ENCODE measurements at regions not wholly inside any gene's neighbourhood (a gene's known extent, or its start where the extent isn't known, plus 50 kb on each side); places are given as distances from the start of the nearest gene placed in this dataset.

GRCh38 chr11:130778026-130778425, 138.3 kb downstream of the SNX19 start:
- no peak for ATAC-seq (replicated peaks)
- Mint-ChIP-seq H3K27me3 (peaks cover 15% of the 10 kb centered on the region), H3K27ac (no peak overlapping the region)

GRCh38 chr11:130778705-130779104, 137.6 kb downstream of the SNX19 start:
- H3K27me3 Mint-ChIP-seq: peaks cover 15% of the 10 kb centered on the region
- ATAC-seq (replicated peaks): no peak

More at GRCh38 chr11:130778026-130778425, 138.3 kb downstream of the SNX19 start:
- Mint-ChIP-seq H3K9me3 (no peaks in the 10 kb centered on the region), H3K4me1 (no peaks in the 10 kb centered on the region), H3K4me3 (no peak overlapping the region), H3K36me3 (ENCODE audit: low read depth) (no peaks in the 10 kb centered on the region)

DNA sequence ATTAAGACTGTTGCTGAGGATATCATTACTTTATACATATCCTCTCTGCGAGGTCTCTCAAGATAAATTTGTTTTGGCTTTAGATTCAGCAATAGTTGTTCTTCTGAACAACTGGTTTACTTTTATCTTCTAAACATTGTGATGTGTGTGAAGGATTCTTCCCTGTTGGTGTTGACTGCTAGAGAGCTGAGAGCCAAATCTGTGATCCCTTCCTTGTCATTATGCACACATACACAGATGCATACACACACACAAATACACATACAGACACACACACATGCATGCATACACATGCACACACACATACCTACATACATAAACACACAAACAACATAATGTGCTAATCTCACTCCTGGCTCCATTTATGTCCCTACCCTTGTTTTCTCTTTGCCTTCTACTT, 137.0 kb downstream of the SNX19 start:
- H3K36me3 Mint-ChIP-seq (ENCODE audit: low read depth): no peaks in the 10 kb centered on the region
- H3K4me3 Mint-ChIP-seq: no peak overlapping the region
- H3K27me3 Mint-ChIP-seq: peaks cover 15% of the 10 kb centered on the region
- no peaks in the 10 kb centered on the region for H3K9me3 Mint-ChIP-seq
- no peak for ATAC-seq (replicated peaks)
- H3K4me1 Mint-ChIP-seq: no peaks in the 10 kb centered on the region
- H3K27ac Mint-ChIP-seq: no peak overlapping the region

More at GRCh38 chr11:130778705-130779104, 137.6 kb downstream of the SNX19 start:
- H3K4me3 Mint-ChIP-seq: no peak overlapping the region
- no peaks in the 10 kb centered on the region for H3K9me3 Mint-ChIP-seq
- no peaks in the 10 kb centered on the region for H3K36me3 Mint-ChIP-seq (ENCODE audit: low read depth)
- no peak overlapping the region for H3K27ac Mint-ChIP-seq
- H3K4me1 Mint-ChIP-seq: no peaks in the 10 kb centered on the region

DNA sequence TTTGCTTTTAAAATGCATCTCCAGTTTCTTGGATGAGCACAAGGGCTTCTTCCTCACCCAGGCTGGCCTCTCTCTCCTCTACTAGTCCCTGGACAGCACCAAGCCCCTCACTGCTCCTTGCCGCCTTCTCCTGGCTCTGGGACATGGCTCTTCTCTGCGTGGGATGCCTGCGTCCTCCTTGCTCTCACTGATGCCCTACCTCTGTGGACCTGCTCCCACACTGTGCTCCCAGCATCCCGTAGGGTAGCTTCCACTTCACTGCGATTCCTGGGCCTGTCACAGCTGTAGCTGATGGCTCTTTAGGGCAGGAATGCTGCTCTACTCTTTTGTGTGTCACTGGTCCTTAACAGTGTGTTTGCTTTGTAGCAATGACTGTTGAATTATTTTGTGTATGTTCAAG, 136.3 kb downstream of the SNX19 start:
- H3K27me3 Mint-ChIP-seq: peaks cover 15% of the 10 kb centered on the region
- H3K36me3 Mint-ChIP-seq (ENCODE audit: low read depth): no peaks in the 10 kb centered on the region
- H3K4me3 Mint-ChIP-seq: no peak overlapping the region
- no peaks in the 10 kb centered on the region for H3K9me3 Mint-ChIP-seq
- H3K4me1 Mint-ChIP-seq: no peaks in the 10 kb centered on the region
- no peak overlapping the region for H3K27ac Mint-ChIP-seq
- no peak for ATAC-seq (replicated peaks)

DNA sequence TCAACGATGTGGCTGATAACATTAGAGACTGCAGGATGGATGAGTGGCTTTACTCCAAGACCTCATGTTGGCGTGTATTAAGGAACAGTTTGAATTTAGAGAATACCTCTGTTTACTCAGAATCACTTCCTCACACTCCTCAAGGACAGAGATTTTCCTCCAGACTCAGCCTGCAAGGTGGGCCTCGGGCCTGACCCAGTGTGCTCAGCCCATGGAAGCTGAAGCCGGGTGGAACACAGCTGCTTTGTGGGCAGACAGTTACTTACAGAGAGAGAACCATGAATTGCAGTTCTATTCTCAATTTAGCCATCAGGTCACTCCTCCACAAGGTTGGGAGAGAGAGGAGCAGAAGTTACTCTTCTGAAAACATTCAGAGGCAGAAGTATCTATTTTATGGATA, 135.8 kb downstream of the SNX19 start:
- no peak overlapping the region for H3K27ac Mint-ChIP-seq
- no peaks in the 10 kb centered on the region for H3K9me3 Mint-ChIP-seq
- H3K4me1 Mint-ChIP-seq: no peaks in the 10 kb centered on the region
- no peak for ATAC-seq (replicated peaks)
- peaks cover 14% of the 10 kb centered on the region for H3K27me3 Mint-ChIP-seq
- H3K36me3 Mint-ChIP-seq (ENCODE audit: low read depth): no peaks in the 10 kb centered on the region
- no peak overlapping the region for H3K4me3 Mint-ChIP-seq

DNA sequence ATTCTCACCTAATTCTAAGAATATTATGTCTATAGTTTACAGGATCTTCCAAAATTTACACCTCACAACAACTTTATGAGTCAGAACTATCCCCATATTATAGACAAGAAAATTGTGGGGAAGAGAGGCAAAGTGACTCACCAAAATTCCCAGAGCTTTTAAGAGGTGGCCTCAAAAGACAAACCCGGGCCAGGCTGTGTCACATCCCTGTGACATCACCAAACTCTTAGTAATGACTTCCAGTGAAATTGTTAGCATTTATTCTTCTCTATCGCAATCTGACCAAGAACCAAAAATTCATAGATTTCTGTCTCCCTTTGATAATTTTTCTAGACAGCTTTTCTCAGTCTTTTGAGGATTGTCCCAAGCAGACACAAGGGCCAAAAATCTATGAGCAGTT, 134.3 kb downstream of the SNX19 start:
- no peak for ATAC-seq (replicated peaks)
- H3K4me1 Mint-ChIP-seq: no peaks in the 10 kb centered on the region
- H3K27ac Mint-ChIP-seq: no peak overlapping the region
- H3K36me3 Mint-ChIP-seq (ENCODE audit: low read depth): no peaks in the 10 kb centered on the region
- H3K9me3 Mint-ChIP-seq: no peaks in the 10 kb centered on the region
- no peak overlapping the region for H3K4me3 Mint-ChIP-seq
- H3K27me3 Mint-ChIP-seq: peaks cover 9% of the 10 kb centered on the region

DNA sequence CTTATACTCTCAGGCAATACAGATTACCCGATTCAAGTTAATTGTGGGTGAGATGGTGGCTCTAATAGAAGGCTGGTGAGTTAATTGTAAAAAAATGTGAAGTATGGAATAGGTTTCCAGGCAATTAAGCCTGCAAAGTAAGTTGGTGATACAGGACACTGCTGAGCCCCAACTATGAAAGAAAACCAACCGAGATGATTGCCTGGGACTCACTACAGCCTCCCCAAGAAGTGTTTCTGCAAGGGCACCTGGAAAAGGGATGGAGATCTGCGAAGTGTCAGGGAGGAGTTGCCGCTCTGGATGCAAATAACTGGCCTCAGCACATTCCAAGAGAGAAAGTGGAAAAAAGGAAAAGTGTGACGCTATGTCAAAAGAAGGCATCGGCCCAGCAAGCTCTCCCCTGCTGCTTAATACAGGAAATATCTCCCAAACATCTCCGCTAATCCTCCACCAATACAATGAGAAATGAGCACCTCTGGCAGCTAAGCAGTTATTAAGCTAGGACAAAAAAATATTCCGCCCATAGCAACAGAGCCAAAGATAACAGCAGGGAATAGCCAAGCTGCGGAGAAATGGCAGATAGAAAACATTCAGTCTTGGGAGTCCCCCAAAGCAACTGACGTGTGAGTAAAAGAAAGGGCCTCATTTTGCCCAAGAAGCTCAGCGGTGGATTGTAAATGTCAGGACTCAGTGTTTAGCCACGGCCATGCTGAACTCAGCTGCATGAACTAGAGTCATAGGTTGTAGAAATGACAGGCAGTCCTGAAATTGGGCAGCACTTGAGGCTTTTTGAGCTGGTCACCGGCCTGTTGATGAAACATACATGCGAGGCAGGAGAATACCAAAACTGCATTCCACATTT, 133.7 kb downstream of the SNX19 start:
- Mint-ChIP-seq H3K36me3 (ENCODE audit: low read depth) (no peaks in the 10 kb centered on the region), H3K27me3 (peaks cover 4% of the 10 kb centered on the region), H3K4me3 (no peak overlapping the region), H3K9me3 (no peaks in the 10 kb centered on the region), H3K4me1 (no peaks in the 10 kb centered on the region), H3K27ac (no peak overlapping the region)
- no peak for ATAC-seq (replicated peaks)

DNA sequence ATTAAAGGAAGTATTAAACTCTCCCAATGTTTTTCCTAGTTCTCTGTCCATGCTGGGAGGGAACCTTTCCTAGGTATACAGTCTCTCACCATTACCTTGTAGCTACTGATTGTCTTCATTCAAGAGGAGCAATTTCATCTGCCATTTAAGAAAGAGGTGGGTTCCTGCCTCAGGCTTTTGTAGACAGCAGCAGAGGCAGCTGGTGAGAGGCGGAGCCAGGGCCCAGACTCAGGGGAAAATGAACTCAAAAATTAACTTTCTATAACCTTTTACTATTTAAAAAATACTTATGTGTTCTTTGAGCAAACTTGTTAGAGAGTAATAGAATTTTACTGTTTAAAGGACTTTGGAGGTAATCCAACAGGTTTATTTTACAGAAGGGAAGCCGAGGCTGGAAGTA, 133.0 kb downstream of the SNX19 start:
- ATAC-seq (replicated peaks): no peak
- H3K4me1 Mint-ChIP-seq: no peaks in the 10 kb centered on the region
- no peaks in the 10 kb centered on the region for H3K36me3 Mint-ChIP-seq (ENCODE audit: low read depth)
- H3K9me3 Mint-ChIP-seq: no peaks in the 10 kb centered on the region
- H3K4me3 Mint-ChIP-seq: no peak overlapping the region
- H3K27ac Mint-ChIP-seq: no peak overlapping the region
- H3K27me3 Mint-ChIP-seq: no peaks in the 10 kb centered on the region

DNA sequence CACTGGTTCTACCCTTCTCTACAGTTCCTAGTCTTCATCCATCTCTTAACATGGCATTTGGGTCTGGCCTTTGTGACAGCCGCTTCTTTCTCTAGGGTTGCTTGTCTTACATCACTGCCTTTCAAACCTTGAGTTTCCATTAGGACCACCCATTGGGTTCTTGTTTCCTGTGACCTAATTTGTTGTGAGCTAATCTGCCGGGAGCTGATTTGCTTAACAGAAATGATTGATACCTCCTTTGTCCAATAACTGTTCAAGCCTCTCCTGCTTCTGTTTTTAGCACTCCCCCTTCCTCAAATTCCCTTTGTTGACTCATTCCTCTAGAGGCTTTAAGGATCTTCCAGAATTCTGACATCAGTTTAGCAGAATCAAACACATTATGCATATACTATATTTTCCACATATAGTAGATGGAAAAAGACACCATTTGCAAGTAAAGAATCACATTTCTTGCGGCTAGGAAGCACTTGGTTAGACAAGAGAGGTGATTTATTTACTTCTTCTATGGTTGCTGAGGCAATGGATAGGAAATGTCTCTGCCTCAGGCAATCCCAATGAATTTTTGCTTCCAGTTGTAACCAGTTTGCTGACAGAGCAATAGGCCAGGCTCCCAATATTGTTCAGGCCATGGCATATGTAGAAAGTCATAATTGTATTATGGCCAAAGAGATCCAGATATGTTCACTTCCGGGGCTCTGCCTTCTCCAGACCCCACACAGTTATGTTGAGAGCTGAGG, 130.7 kb downstream of the SNX19 start:
- H3K27ac Mint-ChIP-seq: no peak overlapping the region
- peaks cover 6% of the 10 kb centered on the region for H3K27me3 Mint-ChIP-seq
- ATAC-seq (replicated peaks): no peak
- H3K4me3 Mint-ChIP-seq: no peak overlapping the region
- H3K36me3 Mint-ChIP-seq (ENCODE audit: low read depth): no peaks in the 10 kb centered on the region
- H3K9me3 Mint-ChIP-seq: no peaks in the 10 kb centered on the region
- no peaks in the 10 kb centered on the region for H3K4me1 Mint-ChIP-seq

GRCh38 chr11:130786586-130786985, 129.7 kb downstream of the SNX19 start:
- Mint-ChIP-seq H3K9me3 (no peaks in the 10 kb centered on the region), H3K4me3 (no peak overlapping the region), H3K4me1 (no peaks in the 10 kb centered on the region), H3K27ac (no peak overlapping the region), H3K36me3 (ENCODE audit: low read depth) (no peaks in the 10 kb centered on the region), H3K27me3 (peaks cover 16% of the 10 kb centered on the region)
- ATAC-seq (replicated peaks): no peak

DNA sequence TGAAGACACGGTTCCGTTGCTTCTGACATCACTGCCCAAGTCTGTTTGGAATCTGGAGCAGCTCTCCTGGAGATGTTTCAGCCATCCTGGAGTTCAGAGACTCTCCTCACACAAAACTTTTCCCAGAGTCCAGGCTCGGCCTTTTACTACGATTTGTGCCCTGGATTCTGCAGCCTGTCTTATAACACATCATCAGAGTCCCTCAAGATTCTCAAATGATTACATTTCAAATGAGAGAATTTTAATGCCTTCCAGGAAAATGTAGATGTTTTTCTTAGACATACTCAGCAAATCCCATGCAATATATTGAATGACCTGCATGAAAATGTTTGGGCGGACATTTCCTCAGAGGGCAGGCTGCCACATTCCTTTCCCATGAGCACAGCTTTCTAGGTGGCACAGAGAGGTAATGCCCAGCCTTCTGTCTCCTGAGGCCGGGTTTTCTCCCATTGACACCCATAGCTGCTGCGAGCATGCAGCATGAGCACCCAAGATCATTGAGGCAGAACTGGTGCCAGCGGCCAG, 129.1 kb downstream of the SNX19 start:
- ATAC-seq (replicated peaks): no peak
- peaks cover 16% of the 10 kb centered on the region for H3K27me3 Mint-ChIP-seq
- no peaks in the 10 kb centered on the region for H3K4me1 Mint-ChIP-seq
- no peaks in the 10 kb centered on the region for H3K36me3 Mint-ChIP-seq (ENCODE audit: low read depth)
- H3K4me3 Mint-ChIP-seq: no peak overlapping the region
- no peaks in the 10 kb centered on the region for H3K9me3 Mint-ChIP-seq
- no peak overlapping the region for H3K27ac Mint-ChIP-seq

DNA sequence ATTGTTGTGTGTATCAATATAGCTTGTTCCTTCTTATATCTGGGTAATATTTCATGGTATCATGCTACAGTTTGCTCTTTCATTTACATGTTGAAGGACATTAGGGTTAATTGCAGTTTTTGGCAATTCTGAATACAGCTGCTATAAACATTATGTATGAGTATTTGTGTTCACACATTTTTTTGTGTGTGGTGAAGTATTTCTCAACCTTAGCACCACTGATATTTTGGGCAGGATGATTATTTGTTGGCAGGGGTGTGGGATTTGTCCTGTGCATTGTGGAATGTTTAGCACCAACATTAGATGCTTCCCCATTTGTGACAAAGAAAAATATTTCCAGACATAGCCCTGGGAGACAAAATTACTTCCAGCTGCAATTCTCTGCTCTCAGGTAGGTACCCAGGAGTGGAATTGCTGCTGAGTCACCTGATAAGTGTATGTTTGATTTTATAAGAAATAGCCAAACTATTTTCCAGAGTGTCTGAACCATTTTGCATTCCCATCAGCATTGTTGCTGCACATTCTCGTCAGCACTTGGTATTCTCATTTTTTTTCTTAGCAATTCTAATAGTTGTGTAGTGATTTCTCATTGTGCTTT, 128.2 kb downstream of the SNX19 start:
- no peak overlapping the region for H3K27ac Mint-ChIP-seq
- no peak overlapping the region for H3K4me3 Mint-ChIP-seq
- no peaks in the 10 kb centered on the region for H3K4me1 Mint-ChIP-seq
- no peaks in the 10 kb centered on the region for H3K9me3 Mint-ChIP-seq
- ATAC-seq (replicated peaks): no peak
- no peaks in the 10 kb centered on the region for H3K36me3 Mint-ChIP-seq (ENCODE audit: low read depth)
- peaks cover 22% of the 10 kb centered on the region for H3K27me3 Mint-ChIP-seq

- Mint-ChIP-seq H3K9me3 (no peaks in the 10 kb centered on the region), H3K36me3 (ENCODE audit: low read depth) (no peaks in the 10 kb centered on the region), H3K27me3 (peaks cover 33% of the 10 kb centered on the region), H3K27ac (no peak overlapping the region), H3K4me3 (no peak overlapping the region), H3K4me1 (no peaks in the 10 kb centered on the region)
- no peak for ATAC-seq (replicated peaks)
These were observed 127.1 kb downstream of the SNX19 start for GRCh38 chr11:130789056-130789640.

- Mint-ChIP-seq H3K36me3 (ENCODE audit: low read depth) (no peaks in the 10 kb centered on the region), H3K4me1 (no peaks in the 10 kb centered on the region), H3K4me3 (no peak overlapping the region), H3K27ac (no peak overlapping the region), H3K9me3 (no peaks in the 10 kb centered on the region), H3K27me3 (peaks cover 37% of the 10 kb centered on the region)
- ATAC-seq (replicated peaks): no peak
These were observed 125.6 kb downstream of the SNX19 start for GRCh38 chr11:130790689-130791088.
